GM12892 (cell line): ENCODE measurements at regions not wholly inside any gene's neighbourhood (a gene's known extent, or its start where the extent isn't known, plus 50 kb on each side); places are given as distances from the start of the nearest gene placed in this dataset.

ENCODE experiments used
- DNase-seq: peaks from one replicate; pipeline ENCODE4 v3.0.0; 2011; ENCODE audit not compliant: insufficient read length
- FAIRE-seq: peaks from 2 replicates; lab custom pipeline; 2011; peaks lifted over from hg19 to GRCh38; lab: Jason Lieb, UNC
- POLR2A ChIP-seq: IDR thresholded peaks from 2 replicates; pipeline ENCODE4 v1.6.1; 2011; ENCODE audit warnings: low read depth, low read length, control low read depth
- POLR2AphosphoS5 ChIP-seq: IDR thresholded peaks from 2 replicates; pipeline ENCODE4 v1.6.1; 2011; ENCODE audit warnings: low read depth, low read length, control low read depth
- TAF1 ChIP-seq: IDR thresholded peaks from 2 replicates; pipeline ENCODE4 v1.6.1; 2011; ENCODE audit warnings: low read depth, mild to moderate bottlenecking, control low read depth, low read length, borderline replicate concordance

DNA sequence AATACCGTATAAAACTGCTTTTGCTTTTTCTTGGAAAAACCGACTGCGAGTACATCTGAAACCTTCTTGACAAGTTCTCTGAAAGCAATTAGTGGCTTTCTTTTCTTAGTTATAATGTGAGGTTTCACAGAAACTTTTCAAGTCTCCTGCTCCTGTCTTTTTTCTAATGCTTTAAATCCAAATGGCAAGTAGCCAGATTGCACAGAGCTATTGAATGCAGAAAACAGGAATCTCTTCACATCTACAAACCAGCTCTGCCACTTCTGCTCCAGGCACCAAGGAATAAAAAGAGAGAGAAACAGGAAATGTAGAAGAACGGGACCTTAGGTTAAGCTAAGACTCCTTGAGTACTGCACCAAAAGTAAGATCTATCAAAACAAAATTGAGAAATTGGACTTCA lies 267.3 kb upstream of the TET2 start:
- TF ChIP-seq TAF1 (no peak), POLR2AphosphoS5 (no peak), POLR2A (no peak)
- DNase-seq (no peak), FAIRE-seq (peak; percentile 63)

DNA sequence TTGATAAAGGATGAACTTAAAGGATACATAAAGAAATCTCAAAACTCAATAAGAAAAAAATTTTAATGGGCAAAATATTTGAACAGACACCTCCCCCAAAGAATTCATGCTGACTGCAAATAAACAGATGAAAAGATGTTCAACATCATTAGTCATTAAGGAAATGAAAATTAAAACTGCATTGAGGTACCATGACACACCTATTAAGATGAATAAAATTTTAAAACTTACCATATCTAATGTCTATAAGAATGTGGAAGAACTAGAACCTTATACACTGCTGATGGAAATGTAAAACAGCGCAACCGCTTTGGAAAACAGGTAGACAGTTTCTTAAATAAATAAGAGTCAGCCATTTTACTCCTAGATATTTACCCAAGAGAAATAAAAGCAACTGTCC lies 266.8 kb upstream of the TET2 start:
- DNase-seq (no peak), FAIRE-seq (no peak)
- TF ChIP-seq POLR2AphosphoS5 (no peak), TAF1 (no peak), POLR2A (no peak)

DNA sequence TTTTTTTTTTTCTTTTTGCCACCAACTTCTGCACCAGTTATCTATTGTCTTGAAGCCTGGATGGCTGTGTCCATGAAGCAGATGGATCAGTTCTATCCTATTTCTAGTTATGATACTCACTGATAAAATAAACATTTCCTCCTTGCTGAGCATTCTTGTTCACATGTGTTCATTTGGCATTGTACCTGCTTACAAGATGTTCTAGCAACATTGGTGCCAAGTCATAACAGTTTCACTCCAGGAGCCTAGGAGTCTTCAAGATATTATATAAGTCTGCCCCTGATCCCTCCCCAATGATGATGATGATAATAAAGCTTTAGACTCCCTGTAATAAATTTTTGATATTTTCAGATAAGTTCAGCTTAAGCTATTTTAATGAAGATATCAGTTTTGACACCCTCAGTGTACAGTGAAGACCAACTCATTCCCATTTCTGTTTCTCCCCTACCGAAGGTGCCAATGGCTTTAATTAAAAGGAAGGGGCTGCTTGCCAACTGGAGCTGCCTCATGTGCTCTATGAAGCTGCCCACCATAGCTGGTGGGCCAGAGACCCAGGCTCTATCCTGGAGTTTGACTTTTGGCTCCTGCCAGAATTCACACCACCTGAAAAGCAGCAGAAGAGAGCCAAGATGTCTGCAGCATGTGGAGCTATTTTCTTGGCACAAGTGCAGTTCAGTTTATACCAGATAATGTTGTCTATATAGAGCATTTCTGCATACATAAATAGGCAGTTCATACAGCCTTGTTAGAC lies 265.4 kb upstream of the TET2 start:
- FAIRE-seq, result peak; percentile 63
- no peak for TF ChIP-seq POLR2A
- no peak for TF ChIP-seq POLR2AphosphoS5
- no peak for TF ChIP-seq TAF1
- no peak for DNase-seq

DNA sequence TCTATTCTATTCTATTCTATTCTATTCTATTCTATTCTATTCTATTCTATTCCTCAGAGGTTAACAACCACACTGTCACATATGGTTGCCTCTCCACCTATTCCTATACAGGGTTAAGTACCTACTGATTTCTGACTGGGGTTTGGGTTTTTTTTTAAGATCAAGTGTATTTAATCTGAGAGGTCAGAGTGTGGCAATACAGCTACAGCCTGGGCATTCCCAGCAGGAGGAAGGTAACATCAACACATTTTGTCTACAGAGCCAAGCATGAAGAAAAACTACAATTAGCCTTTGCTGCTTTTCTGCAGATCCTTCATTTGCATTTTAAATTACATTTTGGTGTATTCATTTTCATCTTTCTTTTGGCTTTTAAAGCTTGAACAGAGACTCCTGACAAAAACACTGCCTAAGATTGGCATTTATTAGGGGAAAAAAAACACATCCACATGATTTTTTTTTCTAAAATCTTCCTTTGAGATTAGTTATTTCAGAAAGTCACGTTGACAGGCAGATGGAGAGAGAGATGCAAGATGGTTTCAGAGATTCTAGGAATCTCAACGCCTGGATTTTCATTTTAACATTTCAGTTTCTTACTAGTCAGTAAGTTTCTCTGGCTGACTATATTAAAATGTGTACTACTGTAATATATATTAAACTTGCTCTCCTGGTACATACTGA lies 255.9 kb upstream of the TET2 start:
- no peak for DNase-seq
- TF ChIP-seq POLR2A, result no peak
- TF ChIP-seq TAF1, result no peak
- no peak for TF ChIP-seq POLR2AphosphoS5
- FAIRE-seq, result no peak

DNA sequence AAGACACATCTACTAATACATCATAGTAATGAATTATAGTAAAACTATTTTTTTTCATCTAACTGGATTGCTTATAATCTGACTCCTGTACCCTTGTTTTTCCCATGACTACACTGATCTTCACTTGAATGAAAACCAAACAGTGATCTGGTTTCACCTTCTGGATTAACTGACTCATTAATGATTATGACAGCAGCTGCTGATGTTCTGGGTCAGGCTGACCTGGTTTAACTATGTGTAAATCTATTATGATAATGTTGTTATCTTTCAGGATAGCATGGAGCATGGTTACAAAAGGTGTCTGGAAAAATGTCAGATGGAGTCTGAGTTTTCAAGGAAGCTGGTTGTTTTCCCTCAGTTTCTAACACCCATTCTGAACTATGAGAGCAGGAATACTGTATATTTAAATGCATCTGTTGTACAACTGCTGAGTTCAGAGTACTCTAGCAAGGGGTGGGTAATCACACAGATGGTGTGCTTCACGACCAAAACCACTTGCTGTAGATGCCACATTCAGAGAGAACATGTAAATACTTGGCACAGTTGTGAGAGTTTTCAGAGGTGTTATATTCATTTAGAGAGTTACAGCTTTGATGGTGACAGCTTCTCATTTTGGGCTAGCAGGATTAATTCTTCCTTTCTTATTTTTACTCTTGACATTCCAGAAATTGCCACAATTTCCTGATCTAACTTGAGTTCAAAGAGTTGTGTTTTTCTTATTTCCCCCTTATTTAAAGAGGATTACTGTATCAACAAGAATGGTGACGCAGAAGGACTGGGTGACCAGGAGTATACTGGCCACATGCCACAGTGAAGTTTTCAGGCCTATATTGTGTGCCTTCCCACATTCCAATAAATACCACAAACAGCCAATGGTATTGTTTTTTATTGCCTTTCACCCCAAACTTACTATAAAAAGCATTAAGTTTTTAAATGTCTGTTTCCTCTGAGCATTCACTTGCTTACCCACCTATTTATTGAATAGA lies 249.7 kb upstream of the TET2 start:
- DNase-seq (no peak), FAIRE-seq (no peak)
- no peak for TF ChIP-seq POLR2A
- TF ChIP-seq POLR2AphosphoS5, result no peak
- TF ChIP-seq TAF1, result no peak

DNA sequence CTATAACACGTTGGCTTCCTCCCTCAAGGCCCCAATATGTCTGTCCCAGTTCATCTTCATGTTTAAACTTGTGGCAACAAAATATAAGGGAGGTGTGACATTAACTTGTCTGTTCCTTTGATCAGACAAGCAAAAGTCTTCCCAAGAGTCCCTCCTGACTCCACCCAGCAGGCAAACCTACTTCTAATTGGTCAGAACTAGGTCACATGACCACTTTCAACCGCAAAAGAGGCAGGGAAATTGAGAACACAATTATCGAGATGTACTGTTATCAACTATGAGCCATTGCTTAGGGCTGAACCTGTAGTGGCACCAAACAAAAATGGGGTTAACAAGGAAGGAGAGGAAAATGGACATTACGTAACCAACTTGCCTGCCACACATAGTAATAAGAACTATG lies 246.8 kb upstream of the TET2 start:
- FAIRE-seq (no peak), DNase-seq (no peak)
- no peak for TF ChIP-seq POLR2AphosphoS5
- no peak for TF ChIP-seq POLR2A
- no peak for TF ChIP-seq TAF1

DNA sequence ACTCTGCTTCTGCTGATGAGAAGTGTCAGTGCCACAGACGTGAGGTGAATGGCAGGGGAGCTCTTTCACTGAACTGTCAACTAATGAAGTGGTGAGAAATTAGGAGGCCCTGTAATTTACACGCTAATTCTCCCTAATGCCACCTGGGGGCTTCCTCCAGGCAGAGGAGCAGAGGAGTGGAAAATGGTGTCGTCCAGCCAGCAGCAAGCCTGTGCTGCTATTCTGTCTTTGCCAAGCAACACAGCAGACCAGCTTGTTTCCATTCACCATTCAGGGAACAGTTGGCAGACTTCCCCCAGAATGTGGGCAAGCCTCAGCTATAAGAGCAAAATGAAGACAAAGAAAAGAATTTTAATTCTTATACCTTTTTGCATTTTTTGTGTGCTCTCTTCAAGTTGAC lies 245.2 kb upstream of the TET2 start:
- DNase-seq (no peak), FAIRE-seq (no peak)
- no peak for TF ChIP-seq POLR2A
- TF ChIP-seq TAF1, result no peak
- no peak for TF ChIP-seq POLR2AphosphoS5

DNA sequence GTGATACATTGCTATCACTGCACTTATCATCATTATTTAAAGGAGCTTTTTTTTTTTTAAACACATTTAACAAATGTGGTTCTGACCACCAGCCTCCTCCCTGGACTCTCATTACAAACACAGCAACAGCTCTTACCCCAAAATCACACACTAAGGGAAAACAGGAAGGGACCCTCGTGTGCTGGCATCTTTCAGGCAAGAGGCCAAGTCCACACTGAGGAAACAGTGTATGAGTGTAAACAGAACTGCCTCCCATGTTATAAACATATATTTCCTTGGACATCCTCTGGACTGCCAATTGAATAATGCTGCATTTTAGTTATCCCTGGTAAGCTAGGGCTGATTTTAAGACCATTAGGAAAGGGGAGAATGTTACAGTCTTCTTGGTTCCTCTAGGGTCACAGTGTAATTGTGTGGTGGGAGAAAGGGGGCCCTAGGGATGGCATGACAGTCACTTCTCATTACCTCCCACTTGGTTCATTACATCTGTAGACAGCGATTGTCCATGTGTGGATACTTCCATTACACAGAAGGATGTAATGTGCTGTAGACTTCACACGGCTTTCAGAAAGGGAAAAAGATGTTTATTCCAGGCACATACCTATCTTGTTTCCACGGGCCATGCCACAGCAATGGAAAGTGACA lies 244.6 kb upstream of the TET2 start:
- TF ChIP-seq POLR2A (no peak), TAF1 (no peak), POLR2AphosphoS5 (no peak)
- FAIRE-seq (no peak), DNase-seq (no peak)

DNA sequence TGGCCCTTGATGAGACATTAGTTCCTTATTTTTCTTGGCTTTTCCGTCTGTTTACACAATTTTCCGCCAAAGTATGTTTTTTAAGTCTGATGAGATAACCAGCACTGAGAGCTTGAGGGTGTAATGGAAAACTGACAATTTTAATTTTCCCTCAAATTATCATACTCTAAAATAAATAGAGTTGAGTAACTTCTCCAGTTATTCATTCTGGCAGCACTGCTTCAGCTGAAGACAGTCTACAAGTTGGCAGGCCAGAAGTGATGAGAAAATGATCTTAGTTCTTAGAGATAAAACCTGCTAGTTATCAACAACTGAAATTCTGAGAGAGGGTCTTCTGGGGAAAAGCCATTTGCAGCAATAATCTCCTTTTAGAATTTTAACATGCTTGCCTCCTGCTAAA lies 241.6 kb upstream of the TET2 start:
- no peak for DNase-seq
- FAIRE-seq, result no peak
- TF ChIP-seq POLR2A (no peak), POLR2AphosphoS5 (no peak), TAF1 (no peak)

DNA sequence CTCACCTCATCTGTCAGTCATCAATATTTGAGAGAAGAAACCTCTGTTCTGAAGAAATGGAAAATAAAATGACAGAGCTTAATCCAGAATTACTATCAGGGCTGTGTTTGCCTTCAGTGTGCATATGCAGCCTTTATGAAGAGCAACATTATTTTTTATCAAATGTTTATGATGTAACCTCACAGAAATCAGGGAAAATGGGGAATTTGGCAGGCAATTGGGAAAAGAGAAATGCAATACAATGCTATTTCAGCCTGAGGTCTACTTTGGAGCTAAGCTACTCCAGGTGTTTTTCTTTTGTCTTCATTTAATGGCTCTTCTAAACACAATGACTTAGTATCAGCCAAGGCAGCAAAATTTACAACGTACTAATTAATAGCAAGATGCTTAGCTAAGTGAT lies 241.1 kb upstream of the TET2 start:
- no peak for FAIRE-seq
- DNase-seq, result no peak
- TF ChIP-seq POLR2A (no peak), POLR2AphosphoS5 (no peak), TAF1 (no peak)

DNA sequence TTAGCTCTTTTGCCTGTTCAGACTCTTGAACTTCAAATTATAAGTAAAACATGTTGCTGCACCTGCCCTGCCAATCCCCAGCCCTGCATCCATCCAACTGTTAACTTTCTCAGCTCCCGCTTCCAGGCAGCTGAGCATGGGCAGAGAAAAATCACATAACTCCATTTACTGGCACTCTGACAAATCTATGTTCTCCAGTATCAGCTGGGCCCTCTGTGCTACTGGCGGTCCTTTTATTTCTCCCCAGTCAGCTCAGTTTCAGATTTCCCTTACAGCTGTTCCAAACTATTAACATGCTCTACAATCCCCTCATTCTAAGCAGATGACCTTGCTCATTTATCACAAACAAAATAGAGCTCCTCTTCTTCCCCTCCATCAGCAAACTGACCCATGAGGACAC lies 240.4 kb upstream of the TET2 start:
- no peak for TF ChIP-seq TAF1
- no peak for TF ChIP-seq POLR2AphosphoS5
- TF ChIP-seq POLR2A, result no peak
- FAIRE-seq, result no peak
- no peak for DNase-seq
